SK-N-MC (cell line): ENCODE measurements at regions not wholly inside any gene's neighbourhood (a gene's known extent, or its start where the extent isn't known, plus 50 kb on each side); places are given as distances from the start of the nearest gene placed in this dataset.

Source experiments
- EZH2 ChIP-seq: fragments of 200-600 bp; sonication (generic); IDR thresholded peaks from one replicate; pipeline ENCODE4 v1.6.1; 2017; ENCODE audit warnings: antibody characterized with exemption
- POLR2AphosphoS5 ChIP-seq: IDR thresholded peaks from 2 replicates; pipeline ENCODE4 v1.6.1; 2012; ENCODE audit warnings: mild to moderate bottlenecking, low read depth, low read length, borderline replicate concordance

GRCh38 chrX:38948046-38948445 lies 146.8 kb downstream of the MID1IP1 start:
- TF ChIP-seq EZH2 (no peak), POLR2AphosphoS5 (no peak)
